ENCODE measurements at regions not wholly inside any gene's neighbourhood (a gene's known extent, or its start where the extent isn't known, plus 50 kb on each side); places are given as distances from the start of the nearest gene placed in this dataset.

DNA sequence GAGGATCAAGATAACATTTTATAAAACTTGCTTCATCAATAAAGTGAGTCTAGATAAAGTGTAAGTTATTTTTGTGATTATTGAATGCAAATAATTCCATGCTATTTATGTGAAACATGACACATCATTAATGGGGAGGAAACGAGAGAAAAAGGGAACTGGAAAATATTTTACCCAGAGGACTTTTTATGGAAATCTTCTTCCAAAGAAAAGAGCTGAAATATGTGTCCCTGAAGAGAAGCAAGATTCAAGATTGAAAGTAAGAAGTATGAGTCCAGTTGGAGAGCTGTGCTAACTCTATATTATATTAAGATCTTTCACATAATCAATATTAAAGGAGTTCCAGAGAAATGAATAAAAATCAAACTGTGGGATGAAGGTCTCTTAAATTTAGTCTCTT, 1361.8 kb downstream of the GATA3 start:
- no peaks in the 10 kb centered on the region for H3K27me3 Mint-ChIP-seq (ENCODE audit: low read depth, poor library complexity)
- H3K4me3 Mint-ChIP-seq = no peak overlapping the region
- no peaks in the 10 kb centered on the region for H3K36me3 Mint-ChIP-seq (ENCODE audit: low read depth)
- TF ChIP-seq, protein P1, sequence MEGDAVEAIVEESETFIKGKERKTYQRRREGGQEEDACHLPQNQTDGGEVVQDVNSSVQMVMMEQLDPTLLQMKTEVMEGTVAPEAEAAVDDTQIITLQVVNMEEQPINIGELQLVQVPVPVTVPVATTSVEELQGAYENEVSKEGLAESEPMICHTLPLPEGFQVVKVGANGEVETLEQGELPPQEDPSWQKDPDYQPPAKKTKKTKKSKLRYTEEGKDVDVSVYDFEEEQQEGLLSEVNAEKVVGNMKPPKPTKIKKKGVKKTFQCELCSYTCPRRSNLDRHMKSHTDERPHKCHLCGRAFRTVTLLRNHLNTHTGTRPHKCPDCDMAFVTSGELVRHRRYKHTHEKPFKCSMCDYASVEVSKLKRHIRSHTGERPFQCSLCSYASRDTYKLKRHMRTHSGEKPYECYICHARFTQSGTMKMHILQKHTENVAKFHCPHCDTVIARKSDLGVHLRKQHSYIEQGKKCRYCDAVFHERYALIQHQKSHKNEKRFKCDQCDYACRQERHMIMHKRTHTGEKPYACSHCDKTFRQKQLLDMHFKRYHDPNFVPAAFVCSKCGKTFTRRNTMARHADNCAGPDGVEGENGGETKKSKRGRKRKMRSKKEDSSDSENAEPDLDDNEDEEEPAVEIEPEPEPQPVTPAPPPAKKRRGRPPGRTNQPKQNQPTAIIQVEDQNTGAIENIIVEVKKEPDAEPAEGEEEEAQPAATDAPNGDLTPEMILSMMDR (IDR thresholded peaks at IDR 0.05) = no peak
- DNase-seq = no peak
- H3K27ac Mint-ChIP-seq = no peak overlapping the region
- H3K4me1 Mint-ChIP-seq = no peaks in the 10 kb centered on the region
- no peaks in the 10 kb centered on the region for H3K9me3 Mint-ChIP-seq

DNA sequence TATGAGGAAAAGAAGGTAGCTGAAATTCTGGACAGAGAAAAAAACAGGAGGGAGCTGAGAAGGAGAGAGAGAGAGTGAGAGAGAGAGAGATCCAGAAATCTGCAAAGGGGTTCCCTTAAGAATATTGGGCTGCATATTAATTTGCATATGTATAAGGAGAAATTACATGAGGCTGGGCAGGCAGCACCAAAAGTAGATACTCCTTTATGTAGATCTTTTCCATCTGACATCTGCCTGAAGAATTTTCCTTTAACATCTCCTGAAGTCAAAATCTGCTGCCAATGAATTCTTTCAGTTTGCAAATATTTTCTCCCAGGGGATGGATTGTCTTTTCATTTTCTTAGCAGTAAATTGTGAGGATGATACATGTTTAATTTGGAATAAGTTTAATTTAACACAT, 1365.3 kb downstream of the GATA3 start:
- H3K27ac Mint-ChIP-seq = no peak overlapping the region
- H3K36me3 Mint-ChIP-seq (ENCODE audit: low read depth) = no peaks in the 10 kb centered on the region
- H3K9me3 Mint-ChIP-seq = peaks cover 17% of the 10 kb centered on the region
- no peaks in the 10 kb centered on the region for H3K4me1 Mint-ChIP-seq
- TF ChIP-seq, protein P1 (IDR thresholded peaks at IDR 0.05) = no peak
- no peak for DNase-seq
- no peak overlapping the region for H3K4me3 Mint-ChIP-seq
- H3K27me3 Mint-ChIP-seq (ENCODE audit: low read depth, poor library complexity) = no peaks in the 10 kb centered on the region

DNA sequence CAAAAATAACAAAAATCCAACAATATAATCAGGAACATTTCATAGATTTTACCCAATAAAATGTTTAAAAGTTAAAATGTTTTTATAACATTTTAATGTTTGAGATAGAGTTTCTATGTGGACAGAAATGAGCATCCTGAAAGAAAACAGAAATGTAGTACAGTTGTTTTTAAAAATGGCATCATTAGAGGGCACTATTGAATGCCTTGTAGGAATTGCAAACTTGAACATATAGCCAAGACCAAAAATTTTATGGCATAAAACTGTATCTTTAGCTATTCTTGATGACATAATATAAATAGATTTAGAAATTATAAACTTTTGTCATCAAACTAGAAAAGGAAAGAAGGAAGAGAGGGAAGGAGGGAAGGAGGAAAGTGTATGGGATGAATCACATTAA, 1372.7 kb downstream of the GATA3 start:
- DNase-seq = no peak
- peaks cover 24% of the 10 kb centered on the region for H3K9me3 Mint-ChIP-seq
- no peak overlapping the region for H3K27ac Mint-ChIP-seq
- TF ChIP-seq, protein P1 (IDR thresholded peaks at IDR 0.05) = no peak
- H3K27me3 Mint-ChIP-seq (ENCODE audit: low read depth, poor library complexity) = peaks cover 3% of the 10 kb centered on the region
- no peaks in the 10 kb centered on the region for H3K4me1 Mint-ChIP-seq
- H3K36me3 Mint-ChIP-seq (ENCODE audit: low read depth) = no peaks in the 10 kb centered on the region
- no peak overlapping the region for H3K4me3 Mint-ChIP-seq

DNA sequence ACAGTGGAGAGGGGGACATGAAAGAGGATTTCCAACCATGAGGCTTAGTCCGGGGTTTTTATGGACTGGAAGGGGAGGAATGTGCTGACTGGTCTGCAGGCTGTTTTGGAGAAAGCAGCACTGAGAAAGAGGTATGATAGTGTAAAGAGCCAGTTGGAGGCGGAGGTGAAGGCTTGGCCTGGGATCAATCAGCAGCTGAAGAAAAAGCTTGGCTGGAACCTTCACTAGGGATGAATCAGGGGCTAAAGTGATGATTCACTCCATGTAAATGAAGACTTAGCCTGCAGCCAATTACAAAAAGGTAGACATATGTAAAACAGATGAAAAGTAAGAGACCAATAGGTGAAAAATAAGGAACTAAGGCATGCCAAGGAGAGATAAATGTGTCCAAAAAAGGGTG, 1382.6 kb downstream of the GATA3 start:
- DNase-seq = no peak
- H3K27me3 Mint-ChIP-seq (ENCODE audit: low read depth, poor library complexity) = peaks cover 3% of the 10 kb centered on the region

DNA sequence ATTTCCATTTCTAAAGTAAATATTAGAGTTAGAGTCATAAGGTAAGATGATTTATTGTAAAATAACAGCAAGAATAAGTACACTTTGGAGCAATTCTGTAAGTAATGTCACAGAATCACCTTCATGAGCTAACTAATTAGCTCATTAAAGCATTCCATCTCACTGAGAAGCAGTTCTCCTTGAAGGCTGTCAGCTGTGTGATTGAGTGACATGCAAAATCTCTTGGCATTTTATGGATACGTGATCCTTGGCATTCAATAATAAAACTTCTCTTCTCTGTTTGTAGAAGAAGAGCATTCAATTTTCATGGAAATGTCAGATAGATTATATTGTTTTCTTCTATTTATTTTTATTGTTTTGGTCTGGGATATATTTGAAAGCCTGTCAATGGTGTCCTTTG, 1389.3 kb downstream of the GATA3 start:
- Mint-ChIP-seq H3K4me1 (no peaks in the 10 kb centered on the region), H3K27ac (no peak overlapping the region), H3K36me3 (ENCODE audit: low read depth) (no peaks in the 10 kb centered on the region), H3K27me3 (ENCODE audit: low read depth, poor library complexity) (peaks cover 3% of the 10 kb centered on the region), H3K9me3 (no peaks in the 10 kb centered on the region), H3K4me3 (no peak overlapping the region)
- TF ChIP-seq, protein P1 (IDR thresholded peaks at IDR 0.05) = no peak
- no peak for DNase-seq

More for the DNA sequence above, 1382.6 kb downstream of the GATA3 start:
- Mint-ChIP-seq H3K4me3 (no peak overlapping the region), H3K4me1 (no peaks in the 10 kb centered on the region), H3K27ac (no peak overlapping the region), H3K9me3 (peaks cover 4% of the 10 kb centered on the region), H3K36me3 (ENCODE audit: low read depth) (no peaks in the 10 kb centered on the region)
- TF ChIP-seq, protein P1 (IDR thresholded peaks at IDR 0.05) = no peak

DNA sequence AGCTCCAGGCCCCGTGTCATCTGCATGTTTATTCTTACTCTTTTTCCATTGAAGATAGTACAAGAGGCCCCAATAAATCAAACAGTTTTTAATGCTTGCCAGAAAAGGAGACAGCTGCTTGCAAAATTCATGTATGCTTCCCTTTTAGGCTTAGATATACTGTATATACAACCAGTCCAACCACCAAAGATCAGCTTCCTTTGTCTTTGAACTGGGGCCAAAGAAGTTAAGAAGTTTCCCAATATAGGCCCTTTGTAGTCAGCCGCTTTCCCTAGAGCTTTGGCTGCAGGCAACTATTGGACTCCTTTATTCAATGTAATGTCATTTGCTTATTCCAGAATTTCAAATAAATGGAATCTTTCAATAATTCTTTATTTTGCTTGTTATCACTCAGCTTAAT, 1395.0 kb downstream of the GATA3 start:
- TF ChIP-seq, protein P1 (IDR thresholded peaks at IDR 0.05) = no peak
- Mint-ChIP-seq H3K9me3 (peaks cover 10% of the 10 kb centered on the region), H3K27ac (no peak overlapping the region)

More for the DNA sequence above, 1395.0 kb downstream of the GATA3 start:
- Mint-ChIP-seq H3K4me1 (no peaks in the 10 kb centered on the region), H3K27me3 (ENCODE audit: low read depth, poor library complexity) (peaks cover 9% of the 10 kb centered on the region), H3K36me3 (ENCODE audit: low read depth) (no peaks in the 10 kb centered on the region), H3K4me3 (no peak overlapping the region)
- DNase-seq = no peak

Data from nephron progenitor cell (in vitro differentiated cells).